ENCODE measurements at regions not wholly inside any gene's neighbourhood (a gene's known extent, or its start where the extent isn't known, plus 50 kb on each side); places are given as distances from the start of the nearest gene placed in this dataset.

- TF ChIP-seq ZNF512 (CRISPR knock-in tag; IDR thresholded peaks at IDR 0.05; ENCODE audit: borderline replicate concordance) (no peak), TEAD1 (CRISPR knock-in tag; IDR thresholded peaks at IDR 0.05) (no peak), FOXJ3 (CRISPR knock-in tag; IDR thresholded peaks at IDR 0.05; ENCODE audit: borderline replicate concordance) (no peak), CTCF (IDR thresholded peaks at IDR 0.05) (no peak), E2F1 (CRISPR knock-in tag; IDR thresholded peaks at IDR 0.05) (no peak), ZNF219 (CRISPR knock-in tag; IDR thresholded peaks at IDR 0.05; ENCODE audit: borderline replicate concordance) (no peak), CBFB (CRISPR knock-in tag; IDR thresholded peaks at IDR 0.05; ENCODE audit: low read depth) (no peak), AFF4 (CRISPR knock-in tag; IDR thresholded peaks at IDR 0.05; ENCODE audit: borderline replicate concordance) (no peak), ERG (CRISPR knock-in tag; IDR thresholded peaks at IDR 0.05) (no peak)
These were observed 204.6 kb downstream of the COX18 start for GRCh38 chr4:72864898-72865297.

All from WTC11 (cell line).